ENCODE measurements at regions not wholly inside any gene's neighbourhood (a gene's known extent, or its start where the extent isn't known, plus 50 kb on each side); places are given as distances from the start of the nearest gene placed in this dataset.

DNA sequence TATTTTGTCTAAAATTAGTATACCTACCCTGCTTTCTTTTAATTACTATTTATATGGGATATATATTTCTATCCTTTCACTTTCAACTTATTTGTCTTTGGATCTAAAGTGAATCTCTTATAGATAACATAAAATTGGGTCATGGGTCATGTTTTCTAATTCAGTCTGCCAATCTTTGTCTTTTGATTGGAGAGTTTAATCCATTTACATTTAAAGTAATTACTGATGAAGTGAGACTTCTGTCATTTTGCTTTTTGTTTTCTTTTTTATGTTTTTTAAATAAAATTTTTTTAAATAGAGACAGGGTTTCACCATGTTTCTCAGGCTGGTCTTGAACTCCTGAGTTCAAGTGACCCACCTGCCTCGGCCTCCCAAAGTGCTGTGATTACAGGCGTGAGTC lies 50.5 kb upstream of the PRDM1 start:
- no peak for DNase-seq (ENCODE audit: low spot score)

DNA sequence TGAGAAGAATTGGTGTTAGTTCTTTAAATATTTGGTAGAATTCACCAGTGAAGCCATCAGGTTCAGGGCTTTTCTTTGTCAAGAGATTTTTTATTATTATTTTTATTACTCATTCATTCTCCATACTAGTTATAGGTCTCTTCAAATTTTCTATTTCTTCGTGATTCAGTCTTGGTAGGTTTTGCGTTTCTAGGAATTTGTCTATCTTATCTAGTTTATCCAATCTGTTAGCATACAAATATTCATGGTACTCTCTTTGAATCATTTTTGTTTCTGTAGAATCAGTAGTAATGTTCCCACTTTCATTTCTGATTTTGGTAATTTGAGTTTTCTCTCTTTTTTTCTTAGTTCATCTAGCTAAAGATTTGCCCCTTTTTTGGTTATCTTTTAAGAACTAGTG lies 52.3 kb upstream of the PRDM1 start:
- DNase-seq (ENCODE audit: low spot score) = no peak

DNA sequence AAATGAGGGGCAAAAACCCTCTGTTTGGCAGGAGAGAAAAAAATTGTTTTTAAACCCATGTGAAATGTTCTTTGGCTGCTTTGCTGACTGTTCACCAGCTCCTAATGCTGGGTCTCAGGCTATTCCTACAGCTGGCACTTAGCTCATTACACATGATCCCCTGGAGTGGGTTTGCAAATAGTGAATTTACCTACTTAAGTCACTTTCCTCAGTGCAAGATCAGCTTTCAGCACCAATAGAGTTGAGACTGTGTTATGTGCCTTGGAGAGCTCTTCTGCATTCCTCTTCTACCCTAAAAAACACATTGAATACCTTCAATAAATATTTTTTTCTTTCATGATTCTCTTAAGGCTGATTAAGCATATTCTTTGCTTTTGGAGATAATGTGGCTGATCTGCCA lies 58.4 kb upstream of the PRDM1 start:
- DNase-seq (ENCODE audit: low spot score) = no peak

DNA sequence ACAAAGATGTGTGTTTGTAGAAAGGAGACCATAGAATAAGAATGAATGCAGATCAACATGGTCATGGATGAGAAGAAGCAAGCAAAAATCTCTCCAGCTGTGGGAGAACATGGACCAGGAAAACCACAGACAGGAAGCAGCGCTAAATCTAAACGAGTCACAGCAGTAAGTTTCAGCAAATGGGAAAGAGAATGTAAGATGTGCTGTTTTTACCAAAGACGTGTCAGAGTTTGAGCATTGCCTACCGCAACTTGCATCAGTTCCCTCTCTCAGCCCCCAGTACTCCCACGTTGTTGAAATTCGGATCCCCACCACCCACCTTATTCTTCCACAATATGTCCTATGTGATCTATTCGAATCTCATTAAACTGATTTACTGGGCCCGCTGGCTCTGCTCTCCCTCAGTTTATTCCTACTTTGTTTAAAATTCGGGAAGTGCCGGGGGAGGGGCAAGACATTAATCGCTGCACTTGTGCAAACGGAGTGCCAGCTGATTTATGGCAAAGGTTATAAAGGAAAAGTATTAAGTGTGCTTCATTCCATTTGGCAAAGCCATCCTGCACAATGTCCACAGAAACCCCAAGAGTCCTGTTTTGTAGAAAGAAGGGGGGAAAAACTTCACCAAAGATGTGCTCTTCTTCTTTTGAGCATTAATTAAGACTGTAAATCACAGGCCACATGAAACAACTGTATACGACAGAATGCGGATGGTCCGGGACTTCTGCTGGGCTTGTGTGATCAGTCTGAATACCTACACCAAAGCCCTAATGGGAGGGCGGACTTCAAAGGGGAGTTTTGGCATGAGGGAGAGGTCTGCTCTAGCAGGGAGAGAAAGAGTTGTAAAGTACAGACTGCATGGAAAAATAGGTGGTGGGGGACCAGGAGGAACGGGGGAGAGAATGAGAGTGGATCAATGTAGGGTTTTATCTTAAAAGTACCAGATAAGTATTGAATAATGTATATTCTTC lies 59.1 kb upstream of the PRDM1 start:
- no peak for DNase-seq (ENCODE audit: low spot score)

GRCh38 chr6:106025655-106026054 lies 60.5 kb upstream of the PRDM1 start:
- DNase-seq (ENCODE audit: low spot score) = no peak

DNA sequence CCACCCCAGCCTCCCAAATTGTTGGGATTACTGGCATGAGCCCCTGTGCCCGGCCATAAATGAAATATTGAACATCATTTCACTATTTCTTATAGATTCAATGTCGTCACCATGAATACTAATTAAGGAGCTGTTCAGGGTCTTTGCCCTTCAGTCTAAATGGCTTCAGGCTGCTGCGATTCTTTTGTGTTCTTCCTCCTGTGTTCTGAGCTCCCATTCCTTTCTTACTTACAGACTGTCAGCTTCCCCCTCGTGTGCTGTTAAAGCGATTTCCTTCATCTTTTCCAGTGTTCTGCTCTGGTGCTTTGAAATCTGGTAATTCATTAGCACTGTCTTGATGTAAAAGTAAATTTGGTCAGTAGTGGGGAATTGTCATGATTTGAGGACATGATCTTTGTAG lies 63.3 kb upstream of the PRDM1 start:
- no peak for DNase-seq (ENCODE audit: low spot score)

DNA sequence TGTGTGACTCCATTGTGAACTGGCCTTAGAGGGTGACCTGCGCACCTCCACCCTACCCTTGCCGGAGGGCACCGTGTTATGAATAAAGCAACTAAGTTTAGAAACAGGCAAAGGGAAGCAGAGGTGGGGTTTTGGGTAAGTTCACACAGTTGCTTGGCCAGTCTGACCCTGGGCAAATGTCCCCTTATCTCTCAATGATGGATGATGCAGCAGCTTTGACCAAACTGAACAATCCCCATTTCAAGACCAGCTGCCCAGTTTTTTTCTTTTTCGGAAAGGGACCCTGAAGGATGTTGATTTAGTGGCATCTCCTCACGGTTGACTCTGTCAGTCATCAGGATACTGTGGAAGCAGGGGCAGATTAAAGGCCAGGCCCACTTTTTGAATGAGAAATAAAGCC lies 68.7 kb upstream of the PRDM1 start:
- no peak for DNase-seq (ENCODE audit: low spot score)

DNA sequence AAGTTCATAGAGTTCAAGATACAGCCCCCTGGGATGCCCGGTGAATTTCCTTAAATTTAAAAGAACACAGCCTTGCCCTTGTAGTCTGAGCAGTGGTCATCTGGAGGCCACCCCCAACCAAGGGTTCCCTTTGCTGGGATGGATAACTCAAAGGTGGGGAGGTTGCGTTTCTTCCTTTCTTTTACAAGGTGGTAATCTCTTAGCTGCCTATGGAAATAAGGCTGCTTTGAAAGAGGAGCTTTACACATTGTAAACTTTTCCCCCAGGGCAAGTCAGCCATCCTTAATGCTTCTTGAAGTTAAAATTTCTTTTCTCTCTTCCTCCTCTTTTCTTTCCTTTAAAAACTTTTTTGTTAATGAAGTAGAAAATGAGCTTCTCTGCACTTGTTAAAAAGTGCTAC lies 71.2 kb upstream of the PRDM1 start:
- no peak for DNase-seq (ENCODE audit: low spot score)

DNA sequence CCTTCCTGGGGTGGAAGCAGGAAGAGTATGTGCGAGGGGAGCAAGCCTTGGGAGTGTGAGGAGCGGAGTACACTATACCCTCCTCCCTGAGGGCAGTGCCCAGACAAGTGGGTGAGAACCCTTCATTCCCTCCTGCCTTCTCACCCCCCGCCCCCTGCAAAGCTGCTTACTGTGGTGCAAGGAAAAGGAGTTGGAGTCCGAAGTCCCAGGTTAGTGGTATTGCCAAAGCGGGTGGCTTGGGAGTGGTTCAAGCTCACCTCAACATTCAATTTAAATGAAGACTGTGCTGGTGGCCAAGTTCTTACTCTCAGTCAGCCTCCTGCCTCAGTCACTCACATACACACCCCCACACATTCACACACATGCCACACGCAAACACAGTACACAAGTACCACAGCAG lies 74.7 kb upstream of the PRDM1 start:
- DNase-seq (ENCODE audit: low spot score) = no peak

GRCh38 chr6:106005954-106006353 lies 80.2 kb upstream of the PRDM1 start:
- no peak for DNase-seq (ENCODE audit: low spot score)

GRCh38 chr6:106005013-106005412 lies 81.1 kb upstream of the PRDM1 start:
- DNase-seq (ENCODE audit: low spot score) = no peak

DNA sequence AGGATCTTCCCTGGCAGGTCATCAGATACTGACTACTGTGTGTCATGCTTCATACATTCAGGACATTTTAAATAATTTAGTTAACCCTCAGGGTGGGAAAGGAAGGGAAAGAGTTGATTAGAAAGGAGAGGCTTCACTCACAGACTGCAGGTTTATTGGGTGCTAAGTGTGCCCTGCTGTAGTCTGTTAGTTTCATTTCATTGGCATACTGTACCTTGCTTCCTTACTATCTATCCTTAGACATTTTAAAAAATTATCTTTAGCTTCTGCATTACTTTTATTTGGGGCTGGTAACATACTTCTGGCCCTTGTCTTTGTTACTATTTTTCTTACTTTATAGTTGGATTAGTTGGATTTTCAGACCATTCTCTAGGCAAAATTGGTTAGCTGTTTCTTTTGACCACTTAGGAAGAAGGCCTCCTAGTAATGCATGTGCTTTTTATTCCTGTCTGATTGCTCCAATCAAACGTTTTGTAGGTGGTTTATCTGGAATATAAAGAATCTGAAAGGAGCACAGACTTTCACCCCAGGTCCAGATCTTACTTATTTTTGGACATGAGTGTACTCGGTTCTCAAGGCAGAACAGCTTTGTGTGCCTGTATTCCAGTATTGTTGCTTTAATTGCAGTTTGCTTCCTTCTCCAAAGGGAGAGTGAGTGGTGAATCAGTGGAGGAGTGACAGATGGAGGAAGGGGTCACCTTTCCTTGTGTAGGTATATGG lies 82.7 kb upstream of the PRDM1 start:
- no peak for DNase-seq (ENCODE audit: low spot score)

GRCh38 chr6:106002005-106002404 lies 84.1 kb upstream of the PRDM1 start:
- DNase-seq (ENCODE audit: low spot score) = no peak

DNA sequence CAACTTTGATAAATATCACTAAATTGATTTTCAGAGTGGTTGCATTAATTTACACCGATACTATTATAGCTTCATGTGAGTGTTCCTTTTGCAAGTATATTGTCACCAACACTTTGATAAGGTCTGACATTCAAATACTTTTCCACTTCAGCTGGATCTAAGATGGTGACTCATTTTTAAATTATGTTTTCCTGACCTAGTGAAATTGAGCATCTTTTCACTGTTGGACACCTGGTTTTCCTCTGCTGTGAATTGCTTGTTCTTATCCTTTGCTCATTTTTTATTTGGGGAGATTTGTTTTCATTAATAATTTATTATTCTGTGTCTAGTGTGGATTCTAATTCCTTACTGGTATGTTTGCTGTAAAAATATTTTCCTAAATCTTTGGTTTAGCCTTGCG lies 85.2 kb upstream of the PRDM1 start:
- DNase-seq (ENCODE audit: low spot score) = no peak

GRCh38 chr6:105997482-105997881 lies 88.7 kb upstream of the PRDM1 start:
- DNase-seq (ENCODE audit: low spot score) = no peak

DNA sequence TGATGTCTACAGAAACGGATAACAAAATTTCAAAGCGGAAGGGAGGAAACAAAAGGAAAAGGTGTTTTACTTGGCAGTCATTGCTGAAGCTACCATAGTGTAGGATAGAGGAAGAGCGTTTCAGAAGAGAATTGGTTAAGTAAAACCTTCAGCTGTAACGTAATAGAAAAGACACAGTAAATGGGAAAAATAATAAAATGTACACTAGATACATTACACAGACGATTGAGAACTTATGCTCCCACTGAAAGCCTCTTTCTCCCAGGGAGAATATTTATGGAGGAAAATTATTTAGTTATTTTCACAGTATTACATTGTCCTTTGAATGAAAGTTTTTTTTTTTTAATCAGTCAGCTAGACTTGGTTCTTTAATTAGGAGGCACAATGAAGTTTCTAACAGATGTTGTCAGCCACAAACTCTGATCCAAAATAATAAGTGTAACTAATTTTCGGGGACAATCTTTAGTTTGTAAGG lies 90.7 kb upstream of the PRDM1 start:
- DNase-seq (ENCODE audit: low spot score) = no peak

DNA sequence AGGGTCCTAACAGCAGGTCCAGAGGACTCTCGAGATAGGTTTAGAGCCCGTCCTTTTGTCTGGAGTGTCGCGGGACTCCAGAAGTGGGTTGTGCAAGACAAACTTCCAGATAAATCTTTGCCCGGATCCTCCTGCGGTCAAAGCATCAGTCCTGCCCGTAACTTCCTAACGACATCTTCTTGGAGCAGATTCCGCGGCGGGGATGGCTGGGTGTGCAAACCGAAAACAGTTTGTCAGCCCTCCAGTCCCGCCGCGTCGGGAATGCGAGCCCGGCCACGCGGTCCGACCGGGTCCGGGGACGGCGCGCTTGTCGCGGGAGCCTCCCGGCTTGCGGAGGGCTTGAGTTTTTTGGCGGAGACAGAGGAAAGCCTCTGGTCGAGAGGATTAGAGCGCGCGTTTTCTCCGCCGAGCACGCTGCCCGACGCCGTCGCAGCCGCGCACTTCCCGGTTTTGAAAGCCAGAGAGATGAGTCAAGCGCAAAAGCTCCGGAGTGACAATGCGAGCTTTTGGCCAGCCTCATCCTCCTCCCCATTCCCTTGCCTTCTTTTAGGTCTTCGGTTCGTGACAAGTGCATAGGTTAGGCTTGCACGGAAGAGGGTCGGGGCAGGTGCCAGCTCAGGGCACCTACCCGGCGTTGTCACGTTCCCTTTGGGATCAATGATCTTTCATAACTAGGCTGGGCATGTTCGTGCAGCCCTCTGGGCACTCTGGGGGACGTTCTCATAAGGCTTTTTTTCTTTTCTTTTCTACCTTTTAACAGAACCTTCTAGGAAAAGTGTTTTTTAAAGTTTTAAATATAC lies 91.3 kb upstream of the PRDM1 start:
- no peak for DNase-seq (ENCODE audit: low spot score)

- no peak for DNase-seq (ENCODE audit: low spot score)
Measured at GRCh38 chr6:105994118-105994590, 92.0 kb upstream of the PRDM1 start.

DNA sequence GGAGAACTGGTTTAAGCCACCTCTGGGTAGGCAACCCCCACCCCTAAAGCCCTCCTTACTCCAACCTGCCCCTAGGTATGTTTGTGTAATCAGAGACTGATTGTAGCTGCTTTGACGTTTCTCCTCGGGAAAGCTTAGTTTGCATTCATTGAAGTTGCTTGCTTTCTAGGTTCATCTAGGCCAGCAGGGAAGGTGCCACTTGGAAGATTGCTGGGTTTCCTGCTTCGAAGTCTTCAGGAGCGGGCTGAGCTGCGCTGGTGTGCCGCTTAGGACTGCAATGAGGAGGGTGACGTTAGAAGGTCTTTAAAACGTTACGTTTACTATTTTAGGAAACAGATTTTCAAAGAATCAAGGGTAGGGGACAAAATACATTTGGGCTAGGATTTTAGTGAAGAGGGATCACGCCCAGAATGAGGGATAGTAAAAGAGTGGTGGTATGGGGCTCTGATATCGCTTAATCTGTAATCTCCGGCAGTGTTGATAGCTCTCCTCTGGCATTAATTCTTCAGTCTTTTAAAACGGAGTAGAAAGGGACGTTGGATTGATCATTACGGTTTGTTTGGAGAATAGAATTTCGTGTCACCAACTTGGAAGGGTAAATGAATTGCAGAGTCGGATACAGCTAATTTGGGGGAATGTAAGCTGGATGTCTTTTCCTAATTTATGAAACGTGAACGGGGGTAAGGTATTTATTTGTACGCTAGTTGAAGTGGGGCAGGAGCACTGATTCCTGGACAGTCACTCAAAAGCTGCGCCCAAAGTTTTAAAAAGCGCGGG lies 92.6 kb upstream of the PRDM1 start:
- no peak for DNase-seq (ENCODE audit: low spot score)

DNA sequence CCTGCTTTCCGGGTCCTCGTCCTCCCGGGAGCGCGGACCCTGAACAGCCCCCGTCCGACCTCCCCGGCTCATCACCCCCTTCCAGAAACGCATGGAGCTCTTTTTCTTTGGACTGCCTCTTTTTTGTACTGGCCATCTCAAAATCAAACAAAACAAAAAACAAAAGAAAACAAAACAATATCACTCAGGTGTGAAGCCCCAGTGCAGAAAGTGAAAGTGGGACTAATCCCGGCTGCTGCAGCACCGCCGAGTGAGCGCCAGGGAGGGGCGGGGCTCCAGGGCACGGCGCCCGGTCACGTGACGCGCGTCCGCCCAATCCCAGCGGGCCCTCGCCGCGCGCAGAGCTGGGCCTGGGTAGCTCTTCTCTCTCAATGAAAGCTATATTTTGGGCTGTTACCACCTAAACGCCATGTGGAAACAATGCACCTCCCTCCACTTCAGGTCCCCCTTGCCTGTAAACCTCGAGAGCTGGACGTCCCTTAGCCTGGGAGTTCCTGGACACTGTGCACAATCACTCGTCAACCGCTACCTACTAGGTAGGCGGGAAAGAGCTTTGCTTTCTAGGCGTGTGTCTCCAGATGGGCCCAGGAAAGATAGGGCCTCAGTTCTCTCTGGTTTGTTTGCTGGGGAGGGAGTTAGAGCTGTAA lies 93.7 kb upstream of the PRDM1 start:
- DNase-seq (ENCODE audit: low spot score) = peak; percentile 57
